PC-9 (cell line): ENCODE measurements at regions not wholly inside any gene's neighbourhood (a gene's known extent, or its start where the extent isn't known, plus 50 kb on each side); places are given as distances from the start of the nearest gene placed in this dataset.
"Not testable (repeated sequence)": the region's sequence is repeated elsewhere in the genome, so short reads cannot be mapped to it uniquely, and the experiment has no call there.

Experiments used
- BruUV-seq: library from RNA; stranded (reverse); fragments of 400-500 nt; replicated peaks from 2 replicates; lab custom pipeline; 2021; lab: Mats Ljungman, UMichigan
- CTCF ChIA-PET: fragments of 300-600 bp; sonication (Branson Sonifier 250); formaldehyde crosslinking; loops from one replicate; lab custom pipeline; 2022; ENCODE audit warnings: antibody characterized with exemption; lab: Charles Lee
- POLR2A ChIA-PET: fragments of 300-600 bp; sonication (Branson Sonifier 250); formaldehyde crosslinking; loops from one replicate; lab custom pipeline; 2022; ENCODE audit warnings: antibody characterized with exemption; ENCODE audit not compliant: unreplicated experiment; lab: Charles Lee
- DNase-seq, 2 experiments: peaks; one replicate each; pipeline versions ENCODE4 v3.0.0 to v3.0.0-alpha.2; 2015 to 2022; ENCODE audit warnings: mixed read lengths in 1 of 2
- H2AFZ ChIP-seq: fragments of 200-600 bp; sonication (generic); 2 replicates; pipeline ENCODE4 v1.8.1; 2017; ENCODE audit warnings: antibody characterized with exemption
- H3F3A ChIP-seq: fragments of 200-600 bp; sonication (generic); 2 replicates; pipeline ENCODE4 v1.8.1; 2017; ENCODE audit warnings: antibody characterized with exemption, mild to moderate bottlenecking, low read depth; ENCODE audit not compliant: insufficient read depth
- H3K27ac ChIP-seq: fragments of 200-600 bp; sonication (generic); 2 replicates; pipeline ENCODE4 v1.6.1; 2016; ENCODE audit warnings: mixed run types
- H3K27me3 ChIP-seq: fragments of 200-600 bp; sonication (generic); 2 replicates; pipeline ENCODE4 v1.6.1; 2016; ENCODE audit warnings: low read depth, mixed run types; ENCODE audit not compliant: insufficient read depth
- H3K36me3 ChIP-seq: fragments of 200-600 bp; sonication (generic); 2 replicates; pipeline ENCODE4 v1.6.1; 2016; ENCODE audit warnings: low read depth, mixed run types
- H3K4me1 ChIP-seq: fragments of 200-600 bp; sonication (generic); replicated peaks from 2 replicates; pipeline ENCODE4 v1.6.1; 2016; ENCODE audit warnings: mixed run types; ENCODE audit not compliant: insufficient read depth
- H3K4me2 ChIP-seq: fragments of 200-600 bp; sonication (generic); 2 replicates; pipeline ENCODE4 v1.6.1; 2017; ENCODE audit warnings: mixed run types
- H3K4me3 ChIP-seq: fragments of 200-600 bp; sonication (generic); 2 replicates; pipeline ENCODE4 v1.6.1; 2016; ENCODE audit warnings: mixed run types
- H3K79me2 ChIP-seq: fragments of 200-600 bp; sonication (generic); 2 replicates; pipeline ENCODE4 v1.6.1; 2017; ENCODE audit warnings: low read depth, mixed run types
- H3K9me2 ChIP-seq: fragments of 200-600 bp; sonication (generic); 2 replicates; pipeline ENCODE4 v1.8.1; 2017; ENCODE audit warnings: mild to moderate bottlenecking; ENCODE audit not compliant: insufficient read depth
- H3K9me3 ChIP-seq: fragments of 200-600 bp; sonication (generic); 2 replicates; pipeline ENCODE4 v1.8.1; 2016; ENCODE audit warnings: low read depth; ENCODE audit not compliant: insufficient read depth
- H4K20me1 ChIP-seq: fragments of 200-600 bp; sonication (generic); 2 replicates; pipeline ENCODE4 v1.8.1; 2017; ENCODE audit not compliant: insufficient read depth
- CTCF ChIP-seq: fragments of 200-600 bp; sonication (generic); conservative IDR thresholded peaks from 2 replicates; pipeline ENCODE4 v1.6.1; 2017; ENCODE audit warnings: mixed run types, antibody characterized with exemption, mild to moderate bottlenecking, moderate library complexity
- EZH2 ChIP-seq: fragments of 200-600 bp; sonication (generic); IDR thresholded peaks from 2 replicates; pipeline ENCODE4 v1.8.0; 2017; ENCODE audit warnings: antibody characterized with exemption, low read depth
- intact Hi-C: fragments of 100-400 bp; cut with micrococcal nuclease; formaldehyde crosslinking; loops from one replicate; pipeline ENCODE4 v1.10.0; 2022; ENCODE audit not compliant: unreplicated experiment

GRCh38 chr1:218516526-218516925 lies 171.4 kb downstream of the TGFB2 start:
- Histone ChIP-seq H3K4me3 (no peak overlapping the region), H3K4me2 (no peak overlapping the region), H4K20me1 (no peaks in the 10 kb centered on the region), H3K9me3 (no peaks in the 10 kb centered on the region; the same call in 1 of the 2 replicates), H2AFZ (no peak overlapping the region), H3F3A (no peaks in the 10 kb centered on the region), H3K79me2 (no peaks in the 10 kb centered on the region), H3K9me2 (no peaks in the 10 kb centered on the region), H3K4me1 (no peaks in the 10 kb centered on the region), H3K27ac (no peak overlapping the region), H3K36me3 (no peaks in the 10 kb centered on the region), H3K27me3 (no peaks in the 10 kb centered on the region)
- ChIA-PET CTCF (interaction anchor here (0.6 kb wide), 2 partner anchors 17 to 254 kb away, joined by 3 to 4 read pairs; no protein-coding TSS in a partner anchor), POLR2A (interaction anchor here (0.5 to 0.7 kb wide), 2 partner anchors 9 to 69 kb away, joined by 5 to 6 read pairs; no protein-coding TSS in a partner anchor)
- intact Hi-C loops, result no loop called here
- no TSS peak for BruUV-seq
- TF ChIP-seq EZH2, result no peak
- TF ChIP-seq CTCF, result no peak
- DNase-seq, result no peak

- Histone ChIP-seq H2AFZ (no peak overlapping the region), H3K4me2 (no peak overlapping the region)
Observed at GRCh38 chr1:218517459-218517858, 172.3 kb downstream of the TGFB2 start.

GRCh38 chr1:218518216-218518740 lies 173.1 kb downstream of the TGFB2 start:
- H3F3A ChIP-seq, result no peaks in the 10 kb centered on the region
- intact Hi-C loops, result no loop called here
- no peak overlapping the region for H3K4me2 ChIP-seq
- no peak overlapping the region for H3K27ac ChIP-seq
- no peaks in the 10 kb centered on the region for H3K36me3 ChIP-seq
- POLR2A ChIA-PET, result interaction anchor here (0.6 kb wide), 1 partner anchor 131 kb away, joined by 3 read pairs; no protein-coding TSS in a partner anchor
- H3K79me2 ChIP-seq, result no peaks in the 10 kb centered on the region
- no peaks in the 10 kb centered on the region for H3K4me1 ChIP-seq
- TF ChIP-seq CTCF (no peak), EZH2 (no peak)
- no peak overlapping the region for H2AFZ ChIP-seq
- no peak overlapping the region for H3K4me3 ChIP-seq
- no TSS peak for BruUV-seq
- CTCF ChIA-PET, result no interaction called here
- no peaks in the 10 kb centered on the region for H3K9me2 ChIP-seq
- DNase-seq, result no peak
- H4K20me1 ChIP-seq, result no peaks in the 10 kb centered on the region
- H3K9me3 ChIP-seq, result peaks cover 3% of the 10 kb centered on the region; the same call in 1 of the 2 replicates
- H3K27me3 ChIP-seq, result no peaks in the 10 kb centered on the region

More at GRCh38 chr1:218517459-218517858, 172.3 kb downstream of the TGFB2 start:
- Histone ChIP-seq H3F3A (no peaks in the 10 kb centered on the region), H3K4me3 (no peak overlapping the region), H3K79me2 (no peaks in the 10 kb centered on the region), H3K27me3 (no peaks in the 10 kb centered on the region), H3K4me1 (no peaks in the 10 kb centered on the region), H4K20me1 (no peaks in the 10 kb centered on the region), H3K27ac (no peak overlapping the region), H3K36me3 (no peaks in the 10 kb centered on the region), H3K9me3 (peaks cover 3% of the 10 kb centered on the region; the same call in 1 of the 2 replicates), H3K9me2 (no peaks in the 10 kb centered on the region)
- ChIA-PET POLR2A (no interaction called here), CTCF (interaction anchor here (0.6 kb wide), 1 partner anchor 18 kb away, joined by 3 read pairs; no protein-coding TSS in a partner anchor)
- intact Hi-C loops, result no loop called here
- TF ChIP-seq EZH2 (no peak), CTCF (no peak)
- no peak for DNase-seq
- no TSS peak for BruUV-seq

GRCh38 chr1:218520646-218521045 lies 175.5 kb downstream of the TGFB2 start:
- POLR2A ChIA-PET, H4K20me1 ChIP-seq, H3K27me3 ChIP-seq, H3K4me1 ChIP-seq, H3K9me3 ChIP-seq, H3K79me2 ChIP-seq, H2AFZ ChIP-seq, H3F3A ChIP-seq, H3K36me3 ChIP-seq, DNase-seq, intact Hi-C loops, H3K27ac ChIP-seq, BruUV-seq, H3K4me3 ChIP-seq, H3K4me2 ChIP-seq, H3K9me2 ChIP-seq: not testable (repeated sequence)
- CTCF ChIA-PET, result interaction anchor here (0.5 to 0.6 kb wide), 3 partner anchors 92 to 1141 kb away, joined by 3 to 4 read pairs (median 3); no protein-coding TSS in a partner anchor
